ENCODE measurements at regions not wholly inside any gene's neighbourhood (a gene's known extent, or its start where the extent isn't known, plus 50 kb on each side); places are given as distances from the start of the nearest gene placed in this dataset.
"Not testable (repeated sequence)": the region's sequence is repeated elsewhere in the genome, so short reads cannot be mapped to it uniquely, and the experiment has no call there.

GRCh38 chr4:52431410-52431809, 227.7 kb downstream of the USP46 start:
- H3K36me3 ChIP-seq: no peaks in the 10 kb centered on the region
- TF ChIP-seq POLR2A (IDR thresholded peaks at IDR 0.05): no peak
- no peak for TF ChIP-seq EP300 (IDR thresholded peaks at IDR 0.05)
- TF ChIP-seq POLR2AphosphoS5 (IDR thresholded peaks at IDR 0.05): no peak
- TF ChIP-seq CTCF (IDR thresholded peaks at IDR 0.05): no peak
- H3K9me3 ChIP-seq: no peaks in the 10 kb centered on the region
- no peak overlapping the region for H3K4me3 ChIP-seq
- H3K27ac ChIP-seq: no peak overlapping the region
- ATAC-seq: no peak
- no peaks in the 10 kb centered on the region for H3K4me1 ChIP-seq
- H3K27me3 ChIP-seq: no peaks in the 10 kb centered on the region

- Histone ChIP-seq H3K36me3 (no peaks in the 10 kb centered on the region), H3K4me1 (no peaks in the 10 kb centered on the region), H3K4me3 (no peak overlapping the region), H3K27ac (no peak overlapping the region), H3K27me3 (no peaks in the 10 kb centered on the region), H3K9me3 (no peaks in the 10 kb centered on the region)
- TF ChIP-seq POLR2A (IDR thresholded peaks at IDR 0.05) (no peak), CTCF (IDR thresholded peaks at IDR 0.05) (no peak), EP300 (IDR thresholded peaks at IDR 0.05) (no peak), POLR2AphosphoS5 (IDR thresholded peaks at IDR 0.05) (no peak)
- no peak for ATAC-seq
- 67 to 72% methylated on average over 3 to 4 of the region's 4 CpGs for WGBS, 2 donors (ENCODE audit: low coverage in 1 of 2)
Observed at GRCh38 chr4:52431869-52432268, 227.2 kb downstream of the USP46 start.

GRCh38 chr4:52442524-52442923, 216.6 kb downstream of the USP46 start:
- H3K9me3 ChIP-seq: peaks cover 0 to 11% (median 0%) of the 10 kb centered on the region in 3 donors
- not testable (repeated sequence) for ATAC-seq, H3K36me3 ChIP-seq, H3K4me1 ChIP-seq, H3K4me3 ChIP-seq, H3K27me3 ChIP-seq, H3K27ac ChIP-seq
- no CpG with 5 or more reads among the region's 1 CpG for WGBS, 2 donors (ENCODE audit: low coverage in 1 of 2)

- WGBS, 2 donors (ENCODE audit: low coverage in 1 of 2): 25 to 67% methylated on average over 1 of the region's 1 CpG
Observed at GRCh38 chr4:52472444-52472843, 186.7 kb downstream of the USP46 start.

GRCh38 chr4:52477191-52477780, 181.8 kb downstream of the USP46 start:
- Histone ChIP-seq H3K27me3 (no peaks in the 10 kb centered on the region), H3K4me1 (peaks cover 0 to 5% (median 0%) of the 10 kb centered on the region in 3 donors), H3K4me3 (no peak overlapping the region), H3K27ac (no peak overlapping the region), H3K36me3 (no peaks in the 10 kb centered on the region), H3K9me3 (no peaks in the 10 kb centered on the region)
- ATAC-seq: no peak
- WGBS, 2 donors (ENCODE audit: low coverage in 1 of 2): 39 to 65% methylated on average over 3 of the region's 3 CpGs
- TF ChIP-seq EP300 (IDR thresholded peaks at IDR 0.05): no peak
- no peak for TF ChIP-seq POLR2A (IDR thresholded peaks at IDR 0.05)
- TF ChIP-seq POLR2AphosphoS5 (IDR thresholded peaks at IDR 0.05): no peak
- no peak for TF ChIP-seq CTCF (IDR thresholded peaks at IDR 0.05)

More at GRCh38 chr4:52472444-52472843, 186.7 kb downstream of the USP46 start:
- H3K36me3 ChIP-seq: no peaks in the 10 kb centered on the region
- no peaks in the 10 kb centered on the region for H3K27me3 ChIP-seq
- H3K27ac ChIP-seq: no peak overlapping the region
- no peaks in the 10 kb centered on the region for H3K9me3 ChIP-seq
- TF ChIP-seq CTCF (IDR thresholded peaks at IDR 0.05): no peak
- H3K4me3 ChIP-seq: no peak overlapping the region
- no peak for ATAC-seq
- H3K4me1 ChIP-seq: peaks cover 0 to 2% (median 0%) of the 10 kb centered on the region in 3 donors
